GM18870 (cell line): ENCODE measurements at regions not wholly inside any gene's neighbourhood (a gene's known extent, or its start where the extent isn't known, plus 50 kb on each side); places are given as distances from the start of the nearest gene placed in this dataset.
"Not testable (repeated sequence)": the region's sequence is repeated elsewhere in the genome, so short reads cannot be mapped to it uniquely, and the experiment has no call there.

Experiments used
- ATAC-seq: cut with Tn5 transposase; IDR thresholded peaks from one replicate; pipeline ENCODE4 v1.9.1; 2021; ENCODE audit warnings: moderate library complexity; ENCODE audit not compliant: unreplicated experiment

DNA sequence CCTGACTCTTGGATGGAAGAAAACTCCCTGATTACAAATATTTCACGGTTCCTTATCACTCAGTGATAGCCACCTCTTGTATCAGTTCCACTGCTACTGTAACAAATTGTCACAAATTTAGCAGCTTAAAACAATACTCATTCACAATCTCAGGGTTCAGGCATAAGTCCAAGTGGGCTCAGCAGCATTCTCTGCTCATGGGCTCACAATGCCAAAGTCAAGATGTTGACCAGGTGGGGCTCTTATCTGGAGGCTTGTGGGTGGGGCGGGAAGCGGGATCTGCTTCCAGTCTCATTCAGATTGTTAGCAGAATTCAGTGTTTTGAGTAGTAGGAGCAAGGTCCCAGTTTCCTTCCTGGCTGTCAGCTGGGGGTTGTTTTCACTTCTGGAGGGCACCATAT is 137.3 kb upstream of the FAM78B start:
- no peak for ATAC-seq

DNA sequence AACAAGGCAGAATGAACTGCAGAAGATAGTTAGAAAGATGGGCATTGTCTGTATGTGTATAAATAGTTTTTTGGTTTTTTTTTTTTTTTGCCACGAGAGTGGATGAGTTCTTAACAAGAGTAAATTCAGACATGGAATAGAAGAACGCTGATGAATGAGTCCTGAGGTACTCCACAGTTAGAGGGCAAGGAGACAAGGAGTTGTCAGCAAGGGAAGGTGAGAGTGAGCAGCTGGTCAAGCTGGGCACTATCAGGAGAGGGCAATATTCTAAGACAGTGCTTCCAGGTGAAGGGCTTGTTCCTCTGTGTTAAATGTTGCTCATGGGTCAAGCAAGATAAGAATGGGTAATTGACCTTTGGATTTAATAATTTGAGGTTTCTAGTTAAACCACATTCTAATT is 138.6 kb upstream of the FAM78B start:
- ATAC-seq: no peak

DNA sequence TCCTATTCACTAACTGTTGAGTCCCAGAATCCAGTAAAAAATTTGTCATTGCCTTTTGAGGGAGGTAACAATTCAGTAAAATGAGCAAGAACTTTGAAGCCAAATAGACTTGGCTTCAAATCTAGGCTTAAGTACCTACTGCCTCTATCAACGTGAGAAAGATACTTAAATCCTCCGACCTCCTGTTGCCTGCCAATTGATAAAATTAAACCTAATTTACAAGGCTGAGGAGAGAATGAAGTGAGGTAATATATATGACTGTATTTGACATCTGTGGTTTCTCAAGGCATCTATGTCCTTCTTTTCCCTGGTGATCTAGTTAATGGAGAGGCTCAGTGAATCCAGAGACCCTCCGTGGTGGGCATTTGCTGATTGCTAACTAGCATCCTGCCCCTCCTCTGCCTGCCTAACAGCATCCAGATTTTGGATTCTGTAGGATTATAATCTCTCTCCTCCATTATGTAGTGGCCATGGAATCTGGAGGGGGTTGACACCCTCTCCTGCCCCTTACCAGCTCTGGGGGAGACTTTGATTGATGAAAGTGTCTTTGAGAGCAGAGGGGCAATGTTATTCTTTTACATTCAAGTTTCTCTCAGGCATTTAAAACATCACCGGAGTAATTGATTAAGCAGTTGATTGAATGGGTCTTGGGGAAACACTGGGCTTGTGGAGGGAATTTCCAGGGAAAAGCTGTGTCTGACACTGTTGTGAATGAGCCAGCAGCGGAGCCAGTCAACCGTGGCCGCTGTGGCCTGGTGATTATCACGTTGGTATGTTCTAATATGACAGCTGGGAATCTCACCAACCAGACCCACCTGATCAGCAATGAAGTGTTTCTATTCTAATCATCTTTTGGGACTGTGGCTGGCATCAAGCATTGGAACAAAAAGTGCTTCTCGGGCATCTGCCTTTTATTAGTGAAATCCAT is 140.7 kb upstream of the FAM78B start:
- ATAC-seq: no peak

DNA sequence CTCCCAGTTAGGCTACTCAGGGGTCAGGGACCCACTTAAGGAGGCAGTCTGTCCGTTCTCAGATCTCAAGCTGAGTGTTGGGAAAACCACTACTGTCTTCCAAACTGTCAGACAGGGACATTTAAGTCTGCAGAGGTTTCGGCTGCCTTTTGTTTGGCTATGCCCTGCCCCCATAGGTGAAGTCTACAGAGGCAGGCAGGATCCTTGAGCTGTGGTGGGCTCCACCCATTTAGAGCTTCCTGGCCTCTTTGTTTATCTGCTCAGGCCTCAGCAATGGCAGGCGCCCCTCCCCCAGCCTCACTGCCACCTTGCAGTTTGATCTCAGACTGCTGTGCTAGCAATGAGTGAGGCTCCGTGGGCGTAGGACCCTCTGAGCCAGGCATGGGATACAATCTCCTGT is 149.5 kb upstream of the FAM78B start:
- not testable (repeated sequence) for ATAC-seq

DNA sequence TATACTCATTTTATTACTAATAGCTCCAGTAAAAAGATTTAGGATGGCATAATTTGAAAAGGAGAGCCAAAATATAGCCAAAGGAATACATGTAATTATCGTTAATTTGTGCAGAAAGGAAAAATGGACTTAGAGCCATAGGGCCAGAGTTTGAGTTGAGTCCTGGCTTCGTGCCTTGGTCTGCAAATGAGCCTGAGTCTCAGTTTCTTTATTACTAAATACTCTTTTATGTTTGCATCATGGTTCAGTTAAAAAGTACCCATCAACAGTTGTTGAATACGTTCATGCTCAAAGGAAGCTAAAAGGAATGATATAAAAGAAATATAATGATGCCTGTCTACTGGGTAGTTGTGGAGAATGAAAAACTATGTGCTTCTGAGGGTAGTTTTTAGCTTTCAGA is 155.7 kb upstream of the FAM78B start:
- peak; percentile 58 for ATAC-seq

DNA sequence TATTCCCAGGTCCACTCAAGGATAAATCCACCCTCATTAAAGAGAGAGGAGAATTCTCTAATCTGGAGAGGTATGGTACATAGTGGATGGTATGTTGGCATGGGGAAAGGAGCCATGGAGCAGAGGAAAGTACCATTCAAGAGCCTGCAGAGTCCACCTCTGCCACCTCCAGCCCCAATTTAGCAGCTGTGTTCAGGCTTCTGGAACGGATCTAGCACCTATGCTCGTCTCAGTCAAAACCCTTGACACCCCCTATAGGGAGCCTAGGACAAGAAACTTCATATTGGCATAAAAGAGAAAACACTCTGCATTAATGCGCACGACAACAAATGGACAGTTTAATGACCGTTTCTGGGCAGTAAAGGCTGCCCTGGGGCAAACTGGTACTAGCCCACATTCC is 161.1 kb upstream of the FAM78B start:
- ATAC-seq: no peak

DNA sequence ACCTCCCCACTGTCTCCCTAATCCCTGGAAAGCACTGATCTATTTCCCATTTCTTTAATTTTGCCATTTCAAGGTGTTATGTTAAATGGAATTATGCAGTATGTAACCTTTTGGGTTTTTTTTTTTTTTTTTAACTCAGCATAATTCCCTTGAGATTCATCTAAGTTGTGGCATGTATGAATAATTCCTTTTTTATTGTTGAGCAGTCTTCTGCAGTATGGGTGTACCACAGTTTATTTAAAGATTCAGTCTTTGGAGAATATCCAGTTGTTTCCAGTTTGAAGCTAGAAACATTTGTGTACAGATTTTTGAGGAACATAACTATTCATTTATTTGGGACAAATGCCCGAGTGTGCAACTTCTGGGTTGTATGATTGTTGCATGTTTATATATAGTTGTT is 162.2 kb upstream of the FAM78B start:
- ATAC-seq: no peak

DNA sequence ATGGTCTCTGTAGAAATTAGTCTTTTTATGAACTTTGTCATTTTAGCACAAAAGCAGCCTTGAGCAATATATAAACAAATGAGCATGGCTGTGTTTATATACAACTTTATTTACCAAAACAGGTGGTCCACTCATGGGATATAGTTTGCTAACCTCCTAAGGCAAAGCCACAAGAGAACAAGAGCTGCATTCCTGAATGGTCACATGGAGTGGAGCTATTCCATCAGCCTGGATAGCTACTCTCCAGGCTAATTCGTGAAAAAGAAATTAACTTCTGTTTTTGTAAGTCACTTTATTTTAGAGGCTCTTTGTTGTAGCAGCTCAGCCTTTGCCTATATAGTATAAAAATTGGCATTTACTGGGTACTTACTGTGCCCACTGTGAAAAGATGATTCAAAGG is 163.3 kb upstream of the FAM78B start:
- no peak for ATAC-seq

DNA sequence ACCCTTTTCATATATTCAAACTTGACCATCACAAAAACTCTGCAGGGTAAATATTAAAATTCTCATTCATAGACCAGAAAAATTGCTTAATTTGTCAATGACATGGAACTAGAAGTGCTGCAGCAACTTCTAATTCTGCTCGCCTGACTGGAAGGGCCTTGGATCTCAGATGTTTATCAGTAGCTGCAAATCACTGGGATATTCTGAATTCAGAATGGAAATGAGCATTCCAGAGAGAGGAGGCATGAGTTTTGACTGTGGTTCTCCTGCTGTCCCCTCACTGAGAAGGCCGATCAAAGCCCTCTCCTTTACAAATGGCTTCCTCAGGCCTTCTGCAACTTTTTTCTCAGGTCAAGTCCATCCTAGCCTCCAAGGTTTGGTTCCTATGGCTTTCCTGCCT is 171.3 kb upstream of the FAM78B start:
- no peak for ATAC-seq

DNA sequence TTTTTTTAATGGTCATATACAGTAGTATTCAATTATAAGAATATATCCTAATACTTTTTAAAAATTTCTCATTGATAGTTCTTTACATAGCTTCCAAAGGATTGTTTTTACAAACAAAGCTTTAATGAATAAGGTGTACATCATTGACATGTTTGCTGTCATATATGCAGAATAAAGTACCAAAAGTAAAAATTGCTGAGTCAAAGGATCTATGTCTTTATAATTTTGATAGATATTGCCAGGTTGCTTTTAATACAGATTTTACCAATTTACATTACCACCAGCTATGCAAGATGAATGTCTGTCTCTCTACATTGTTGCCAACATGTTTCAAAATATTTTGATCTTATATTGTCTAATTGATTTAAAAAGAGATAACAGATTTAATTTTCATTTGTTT is 173.9 kb upstream of the FAM78B start:
- ATAC-seq: no peak

DNA sequence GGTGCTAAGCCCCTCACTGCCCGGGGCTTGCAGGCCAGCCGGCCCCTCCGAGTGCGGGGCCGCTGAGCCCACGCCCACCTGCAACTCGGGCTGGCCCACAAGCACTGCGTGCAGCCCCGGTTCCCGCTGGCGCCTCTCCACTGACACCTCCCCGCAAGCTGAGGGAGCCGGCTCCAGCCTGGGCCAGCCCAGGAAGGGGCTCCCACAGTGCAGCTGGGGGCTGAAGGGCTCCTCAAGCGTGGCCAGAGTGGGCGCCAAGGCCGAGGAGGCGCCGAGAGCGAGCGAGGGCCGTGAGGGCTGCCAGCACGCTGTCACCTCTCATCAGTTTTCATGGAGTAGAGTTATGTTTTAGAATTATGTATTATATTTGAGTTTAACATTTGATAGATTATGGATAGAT is 176.5 kb upstream of the FAM78B start:
- no peak for ATAC-seq

DNA sequence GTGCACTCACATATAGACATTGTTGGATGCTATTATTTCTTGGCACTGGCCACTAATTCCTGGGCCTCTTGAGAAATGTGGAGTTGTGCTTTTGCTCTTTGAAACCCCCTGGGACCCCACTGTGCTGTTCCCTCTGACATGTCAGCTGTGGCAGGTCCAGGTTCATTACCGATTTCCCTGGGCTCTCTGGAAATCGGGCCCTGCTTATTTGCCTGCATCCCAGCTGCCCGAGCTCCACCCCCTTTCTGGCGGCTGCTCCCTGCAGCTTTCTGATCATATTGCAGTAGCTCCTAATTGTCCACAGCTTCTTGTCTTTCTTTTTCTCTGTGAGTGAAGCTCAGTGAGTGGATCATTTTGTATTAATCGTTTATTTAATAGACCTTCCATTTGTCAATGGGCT is 183.7 kb upstream of the FAM78B start:
- no peak for ATAC-seq

DNA sequence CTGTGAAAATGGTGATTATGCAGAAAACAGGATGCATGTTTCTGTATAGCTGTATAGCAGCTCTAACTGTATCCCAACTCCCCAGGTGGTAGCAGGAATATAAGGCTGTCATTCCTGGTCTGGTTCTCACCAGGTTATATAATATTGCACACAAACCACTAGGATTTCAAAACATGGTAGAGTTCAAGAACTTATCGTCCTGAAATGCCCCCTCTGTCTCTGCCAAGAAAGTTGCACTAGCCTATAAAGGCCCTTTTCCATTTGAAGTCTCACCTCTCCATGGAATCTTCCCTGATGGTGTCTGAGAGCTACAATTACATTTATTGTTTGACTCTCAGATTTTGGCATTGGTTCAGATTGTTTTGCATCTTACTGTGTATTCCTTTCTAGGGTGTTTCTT is 184.9 kb upstream of the FAM78B start:
- no peak for ATAC-seq

DNA sequence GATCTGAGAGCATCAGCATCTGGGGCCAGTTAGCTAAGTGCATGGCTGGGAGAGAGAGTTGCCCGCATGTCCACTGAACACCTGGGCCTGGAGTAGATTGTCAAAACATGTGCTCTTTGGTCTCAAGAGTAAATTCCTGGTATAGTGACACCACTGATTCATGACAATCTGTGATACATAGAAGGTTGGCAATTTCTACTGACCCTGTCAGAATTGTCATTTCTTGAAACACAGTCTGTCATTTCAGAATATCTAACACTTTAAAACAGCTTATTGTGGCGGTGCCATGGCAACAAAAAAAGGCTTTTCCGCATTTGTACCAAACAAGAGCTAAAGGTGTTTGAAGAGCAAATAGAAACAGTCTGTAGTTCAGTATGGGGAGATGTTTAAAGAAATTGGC is 186.4 kb upstream of the FAM78B start:
- no peak for ATAC-seq

DNA sequence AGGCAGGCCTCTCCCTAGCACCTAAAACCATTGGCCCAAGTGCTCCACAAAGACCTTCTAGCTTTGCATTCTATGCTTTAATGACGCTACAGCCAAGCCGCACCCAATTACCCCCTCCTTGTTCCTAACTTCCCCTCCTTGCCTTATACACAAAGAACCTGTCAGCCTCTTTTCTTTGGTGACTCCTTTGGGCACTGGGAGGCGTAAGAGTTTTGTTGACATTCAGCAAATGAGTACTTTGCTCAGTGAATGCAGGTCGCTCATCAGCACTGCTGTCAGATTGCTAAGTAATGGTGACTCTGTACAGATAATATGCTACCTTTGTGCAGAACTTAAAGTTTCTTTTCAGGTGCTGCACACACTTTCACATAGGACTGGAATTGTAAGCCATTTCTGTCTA is 187.6 kb upstream of the FAM78B start:
- no peak for ATAC-seq

DNA sequence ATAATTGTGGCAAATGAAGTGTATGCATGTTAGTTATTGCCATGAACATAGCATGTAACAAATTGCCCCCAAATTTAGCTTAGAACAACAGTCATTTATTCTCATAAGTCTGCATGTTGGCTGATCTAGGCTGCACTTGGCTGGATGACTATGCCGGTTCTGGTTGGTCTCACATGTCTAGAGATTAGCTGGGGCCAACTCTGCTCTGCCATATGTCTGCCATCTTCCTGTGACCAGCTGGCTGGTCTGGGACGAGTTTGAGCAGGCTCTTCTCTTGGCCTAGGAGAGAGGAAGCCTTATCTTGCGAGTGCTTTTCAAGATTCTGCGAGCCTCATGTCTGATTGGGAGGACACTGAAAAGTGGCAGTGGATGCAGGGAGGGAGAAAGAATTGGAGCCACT is 198.3 kb upstream of the FAM78B start:
- no peak for ATAC-seq

DNA sequence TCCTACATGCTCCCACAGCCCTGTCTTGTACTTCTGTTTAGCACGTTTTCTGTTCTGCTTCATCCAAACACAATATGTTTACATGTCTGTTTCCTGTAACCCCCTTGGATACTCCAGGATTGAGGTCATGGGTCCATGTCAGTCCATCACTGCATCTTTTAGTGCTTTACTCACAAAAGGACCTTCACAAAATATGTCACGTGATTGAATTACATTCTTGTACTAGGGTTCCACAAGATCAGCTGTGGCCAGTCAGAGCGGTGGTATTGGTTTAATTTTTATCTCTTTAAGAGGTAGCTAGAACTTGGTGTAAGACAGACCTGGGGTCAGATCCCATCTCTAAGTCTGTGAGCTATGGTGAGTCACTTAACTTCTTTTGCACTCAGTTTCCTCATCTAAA is 201.2 kb upstream of the FAM78B start:
- no peak for ATAC-seq

DNA sequence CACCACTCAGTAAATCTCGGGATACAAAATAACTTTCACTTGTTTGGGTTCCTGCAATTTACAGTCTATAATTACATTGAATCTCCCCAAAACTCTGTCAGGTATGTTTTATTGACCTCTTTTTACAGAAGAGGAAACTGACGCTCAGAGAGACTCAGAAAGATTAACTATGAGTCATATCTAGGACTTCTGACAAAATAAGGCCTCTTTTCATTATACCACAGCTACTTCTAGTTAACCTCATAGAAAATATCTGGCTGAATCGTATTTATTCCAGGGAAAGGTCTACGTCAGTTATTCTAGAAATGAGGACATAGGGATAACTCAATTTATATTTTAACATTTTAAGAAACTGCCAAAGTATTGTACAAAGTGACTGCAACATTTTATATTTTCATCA is 211.1 kb upstream of the FAM78B start:
- no peak for ATAC-seq

DNA sequence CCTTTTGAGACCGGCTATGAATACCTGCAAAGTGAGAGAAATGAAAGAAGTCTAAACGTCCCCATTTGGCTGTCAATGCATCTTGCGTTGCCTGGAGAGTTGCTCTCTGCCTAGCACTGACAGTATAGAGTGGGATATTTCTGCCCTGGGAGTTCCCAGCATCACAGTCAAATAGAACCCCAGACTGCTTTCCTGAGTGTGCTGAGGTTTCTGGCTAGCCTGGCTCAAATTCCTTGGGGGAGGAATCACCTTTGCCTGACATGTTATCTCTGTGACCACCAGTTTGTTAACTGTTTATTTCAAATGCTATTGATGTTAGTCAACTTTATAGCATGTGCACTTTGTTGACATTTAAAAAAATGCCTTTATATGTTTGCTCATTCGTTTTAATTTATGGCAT is 212.0 kb upstream of the FAM78B start:
- no peak for ATAC-seq

DNA sequence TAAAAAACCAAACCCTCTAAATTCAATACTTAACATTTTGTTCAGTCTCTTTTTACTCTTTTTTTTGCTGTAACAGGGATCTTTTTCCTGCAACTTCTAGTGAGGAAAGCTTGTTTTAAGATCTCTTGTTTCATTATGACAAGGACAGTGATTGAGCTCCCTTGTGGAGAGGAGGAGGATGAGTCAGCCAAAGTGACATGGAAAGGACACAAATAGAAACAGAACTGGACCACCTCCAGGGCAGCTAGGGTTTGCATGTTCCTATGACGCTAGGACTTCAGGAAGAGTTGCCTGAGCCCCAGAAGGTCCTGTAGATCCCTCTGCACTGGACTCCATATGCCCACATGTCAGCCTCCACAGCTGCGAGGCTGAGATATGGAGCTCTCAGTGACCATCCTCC is 212.6 kb upstream of the FAM78B start:
- no peak for ATAC-seq

DNA sequence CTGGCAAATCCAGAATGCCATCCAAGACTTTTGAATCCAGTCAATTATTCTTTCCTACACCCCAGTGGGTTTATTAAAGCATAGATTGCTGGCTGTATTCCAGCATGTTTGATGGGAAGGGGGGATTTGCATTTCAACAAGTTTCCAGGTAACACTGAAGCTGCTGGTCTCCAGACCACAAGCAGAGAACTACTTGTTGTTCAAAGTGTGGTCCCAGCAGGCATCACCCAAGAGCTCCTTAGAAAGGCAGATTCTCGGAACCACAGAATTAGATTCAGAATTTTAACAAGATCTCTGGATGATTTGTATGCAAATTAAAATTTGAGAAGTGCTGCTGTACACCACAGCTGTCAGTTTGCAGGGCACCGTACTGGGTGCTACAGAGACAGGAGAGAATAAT is 216.3 kb upstream of the FAM78B start:
- ATAC-seq: no peak

DNA sequence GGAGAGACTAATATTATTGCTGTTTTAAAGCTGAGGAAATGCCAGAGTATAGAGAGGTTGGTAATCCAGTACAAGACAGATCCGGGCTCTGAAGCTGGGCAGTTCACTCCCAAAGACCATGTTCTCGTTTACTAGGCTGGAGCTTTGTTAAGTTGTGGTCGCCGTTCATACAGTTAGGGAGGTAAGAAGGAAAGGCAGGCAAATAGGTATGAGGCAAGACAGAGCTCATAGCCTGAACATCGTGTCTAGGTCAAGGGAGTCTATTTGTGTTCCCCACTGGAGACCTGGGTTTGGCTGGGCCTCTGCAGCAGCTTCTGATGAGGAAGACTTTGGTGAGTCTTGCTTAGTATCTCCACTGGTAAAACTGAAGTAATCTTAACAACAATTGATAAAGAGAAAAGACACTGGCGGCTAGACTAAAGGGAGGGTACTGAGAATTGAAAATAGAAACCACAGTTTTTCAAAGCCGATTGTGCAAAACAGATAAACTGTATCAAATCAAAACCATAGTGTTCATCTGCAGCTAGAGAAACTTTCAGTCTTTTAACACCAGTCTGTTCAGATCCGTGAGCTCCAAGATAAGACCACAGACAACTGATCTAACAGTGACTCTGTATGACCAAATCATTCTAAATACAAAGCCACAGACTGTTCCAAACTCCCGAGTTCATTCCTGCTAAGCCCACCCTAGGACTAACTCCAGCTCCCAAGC is 217.0 kb upstream of the FAM78B start:
- no peak for ATAC-seq
